ENCODE measurements at regions not wholly inside any gene's neighbourhood (a gene's known extent, or its start where the extent isn't known, plus 50 kb on each side); places are given as distances from the start of the nearest gene placed in this dataset.
"Not testable (repeated sequence)": the region's sequence is repeated elsewhere in the genome, so short reads cannot be mapped to it uniquely, and the experiment has no call there.

- H3K9ac ChIP-seq (ENCODE audit: insufficient read length, low read depth), result no peak overlapping the region
- no peak overlapping the region for H3K4me3 ChIP-seq (ENCODE audit: insufficient read length, low read depth)
- peak; percentile 66 for DNase-seq (ENCODE audit: low read depth, low spot score)
- H3K36me3 ChIP-seq (ENCODE audit: insufficient read depth, insufficient read length, low read length), result no peaks in the 10 kb centered on the region
- no peak for TF ChIP-seq SUZ12 (IDR thresholded peaks at IDR 0.05; ENCODE audit: extremely low read depth, insufficient read depth, insufficient read length)
- TF ChIP-seq ZNF274 (IDR thresholded peaks at IDR 0.05; ENCODE audit: low read depth, low read length), result no peak
- TF ChIP-seq YY1 (IDR thresholded peaks at IDR 0.05; ENCODE audit: insufficient read depth, insufficient read length), result no peak
- H3K27me3 ChIP-seq (ENCODE audit: insufficient read depth, insufficient read length), result peaks cover 15% of the 10 kb centered on the region
- no peaks in the 10 kb centered on the region for H3K9me3 ChIP-seq (ENCODE audit: insufficient read depth, low read length)
- no peaks in the 10 kb centered on the region for H3K4me1 ChIP-seq (ENCODE audit: insufficient read depth, insufficient read length)
These were observed 133.4 kb downstream of the SLC1A3 start for GRCh38 chr5:36739751-36740221.

GRCh38 chr5:36740259-36740898 lies 134.0 kb downstream of the SLC1A3 start:
- TF ChIP-seq ZNF274 (IDR thresholded peaks at IDR 0.05; ENCODE audit: low read depth, low read length) (no peak), YY1 (IDR thresholded peaks at IDR 0.05; ENCODE audit: insufficient read depth, insufficient read length) (no peak), SUZ12 (IDR thresholded peaks at IDR 0.05; ENCODE audit: extremely low read depth, insufficient read depth, insufficient read length) (no peak)
- DNase-seq (ENCODE audit: low read depth, low spot score), result no peak

GRCh38 chr5:36741128-36741527 lies 134.7 kb downstream of the SLC1A3 start:
- no peaks in the 10 kb centered on the region for H3K9me3 ChIP-seq (ENCODE audit: insufficient read depth, low read length)
- H3K9ac ChIP-seq (ENCODE audit: insufficient read length, low read depth), result no peak overlapping the region
- H3K4me3 ChIP-seq (ENCODE audit: insufficient read length, low read depth), result no peak overlapping the region
- no peaks in the 10 kb centered on the region for H3K36me3 ChIP-seq (ENCODE audit: insufficient read depth, insufficient read length, low read length)
- H3K27me3 ChIP-seq (ENCODE audit: insufficient read depth, insufficient read length), result peaks cover 29% of the 10 kb centered on the region
- no peak for TF ChIP-seq ZNF274 (IDR thresholded peaks at IDR 0.05; ENCODE audit: low read depth, low read length)
- no peak for TF ChIP-seq SUZ12 (IDR thresholded peaks at IDR 0.05; ENCODE audit: extremely low read depth, insufficient read depth, insufficient read length)
- no peak for DNase-seq (ENCODE audit: low read depth, low spot score)
- no peaks in the 10 kb centered on the region for H3K4me1 ChIP-seq (ENCODE audit: insufficient read depth, insufficient read length)

More at GRCh38 chr5:36740259-36740898, 134.0 kb downstream of the SLC1A3 start:
- H3K4me3 ChIP-seq (ENCODE audit: insufficient read length, low read depth), result no peak overlapping the region
- H3K9me3 ChIP-seq (ENCODE audit: insufficient read depth, low read length), result no peaks in the 10 kb centered on the region
- H3K27me3 ChIP-seq (ENCODE audit: insufficient read depth, insufficient read length), result peaks cover 21% of the 10 kb centered on the region
- H3K36me3 ChIP-seq (ENCODE audit: insufficient read depth, insufficient read length, low read length), result no peaks in the 10 kb centered on the region
- no peaks in the 10 kb centered on the region for H3K4me1 ChIP-seq (ENCODE audit: insufficient read depth, insufficient read length)
- H3K9ac ChIP-seq (ENCODE audit: insufficient read length, low read depth), result no peak overlapping the region

- Histone ChIP-seq H3K27me3 (ENCODE audit: insufficient read depth, insufficient read length) (peaks cover 41% of the 10 kb centered on the region), H3K9ac (ENCODE audit: insufficient read length, low read depth) (peak overlapping the region; percentile 34), H3K9me3 (ENCODE audit: insufficient read depth, low read length) (no peaks in the 10 kb centered on the region), H3K4me3 (ENCODE audit: insufficient read length, low read depth) (peak overlapping the region; percentile 63), H3K4me1 (ENCODE audit: insufficient read depth, insufficient read length) (no peaks in the 10 kb centered on the region), H3K36me3 (ENCODE audit: insufficient read depth, insufficient read length, low read length) (no peaks in the 10 kb centered on the region)
- TF ChIP-seq YY1 (IDR thresholded peaks at IDR 0.05; ENCODE audit: insufficient read depth, insufficient read length) (no peak), ZNF274 (IDR thresholded peaks at IDR 0.05; ENCODE audit: low read depth, low read length) (no peak), SUZ12 (IDR thresholded peaks at IDR 0.05; ENCODE audit: extremely low read depth, insufficient read depth, insufficient read length) (no peak)
- DNase-seq (ENCODE audit: low read depth, low spot score), result peak; percentile 32
These were observed 132.4 kb upstream of the NIPBL start for GRCh38 chr5:36743891-36744772.

GRCh38 chr5:36744773-36745589 lies 131.6 kb upstream of the NIPBL start:
- no peak for DNase-seq (ENCODE audit: low read depth, low spot score)
- Histone ChIP-seq H3K27me3 (ENCODE audit: insufficient read depth, insufficient read length) (peaks cover 47% of the 10 kb centered on the region), H3K36me3 (ENCODE audit: insufficient read depth, insufficient read length, low read length) (no peaks in the 10 kb centered on the region), H3K9ac (ENCODE audit: insufficient read length, low read depth) (peak overlapping the region; percentile 64), H3K4me3 (ENCODE audit: insufficient read length, low read depth) (peak overlapping the region; percentile 63), H3K4me1 (ENCODE audit: insufficient read depth, insufficient read length) (no peaks in the 10 kb centered on the region), H3K9me3 (ENCODE audit: insufficient read depth, low read length) (no peaks in the 10 kb centered on the region)
- no peak for TF ChIP-seq ZNF274 (IDR thresholded peaks at IDR 0.05; ENCODE audit: low read depth, low read length)
- TF ChIP-seq YY1 (IDR thresholded peaks at IDR 0.05; ENCODE audit: insufficient read depth, insufficient read length), result no peak
- no peak for TF ChIP-seq SUZ12 (IDR thresholded peaks at IDR 0.05; ENCODE audit: extremely low read depth, insufficient read depth, insufficient read length)

- not testable (repeated sequence) for H3K9ac ChIP-seq (ENCODE audit: insufficient read length, low read depth); H3K4me3 ChIP-seq (ENCODE audit: insufficient read length, low read depth); H3K9me3 ChIP-seq (ENCODE audit: insufficient read depth, low read length); H3K4me1 ChIP-seq (ENCODE audit: insufficient read depth, insufficient read length); H3K36me3 ChIP-seq (ENCODE audit: insufficient read depth, insufficient read length, low read length); DNase-seq (ENCODE audit: low read depth, low spot score)
- peaks cover 47% of the 10 kb centered on the region for H3K27me3 ChIP-seq (ENCODE audit: insufficient read depth, insufficient read length)
These were observed 128.8 kb upstream of the NIPBL start for GRCh38 chr5:36747794-36748193.

GRCh38 chr5:36751886-36752285 lies 124.7 kb upstream of the NIPBL start:
- H3K9ac ChIP-seq (ENCODE audit: insufficient read length, low read depth), result no peak overlapping the region
- no peak for DNase-seq (ENCODE audit: low read depth, low spot score)
- H3K27me3 ChIP-seq (ENCODE audit: insufficient read depth, insufficient read length), result peaks cover 11% of the 10 kb centered on the region
- H3K4me3 ChIP-seq (ENCODE audit: insufficient read length, low read depth), result no peak overlapping the region
- H3K4me1 ChIP-seq (ENCODE audit: insufficient read depth, insufficient read length), result no peaks in the 10 kb centered on the region
- H3K36me3 ChIP-seq (ENCODE audit: insufficient read depth, insufficient read length, low read length), result no peaks in the 10 kb centered on the region
- no peaks in the 10 kb centered on the region for H3K9me3 ChIP-seq (ENCODE audit: insufficient read depth, low read length)
- TF ChIP-seq YY1 (IDR thresholded peaks at IDR 0.05; ENCODE audit: insufficient read depth, insufficient read length) (no peak), SUZ12 (IDR thresholded peaks at IDR 0.05; ENCODE audit: extremely low read depth, insufficient read depth, insufficient read length) (no peak), ZNF274 (IDR thresholded peaks at IDR 0.05; ENCODE audit: low read depth, low read length) (no peak)
